PC-3 (cell line): ENCODE measurements at regions not wholly inside any gene's neighbourhood (a gene's known extent, or its start where the extent isn't known, plus 50 kb on each side); places are given as distances from the start of the nearest gene placed in this dataset.

Experiments
- ATAC-seq: fragments of 200-7000 bp; cut with Tn5 transposase; 2 replicates; pipeline ENCODE4 v1.9.1; 2020; ENCODE audit warnings: mild to moderate bottlenecking, moderate library complexity
- BruUV-seq: library from RNA; stranded (reverse); fragments of 400-500 nt; replicated peaks from 2 replicates; lab custom pipeline; 2021; lab: Mats Ljungman, UMichigan
- CTCF ChIA-PET: fragments of 300-600 bp; sonication (Branson Sonifier 250); formaldehyde crosslinking; loops from one replicate; lab custom pipeline; 2022; ENCODE audit warnings: antibody characterized with exemption; lab: Charles Lee
- POLR2A ChIA-PET: fragments of 300-600 bp; sonication (Branson Sonifier 250); formaldehyde crosslinking; loops from one replicate; lab custom pipeline; 2022; ENCODE audit warnings: antibody characterized with exemption; ENCODE audit not compliant: unreplicated experiment; lab: Charles Lee
- DNase-seq: peaks from one replicate; pipeline ENCODE4 v3.0.0-alpha.2; 2015
- H2AFZ ChIP-seq: fragments of 300-600 bp; sonication (generic); 2 replicates; pipeline ENCODE4 v1.6.0; 2016; ENCODE audit warnings: antibody characterized with exemption, low read length
- H3F3A ChIP-seq: fragments of 300-600 bp; sonication (generic); one replicate; pipeline ENCODE4 v1.6.0; 2017; ENCODE audit warnings: antibody characterized with exemption, low read length, control low read depth, mild to moderate bottlenecking; ENCODE audit not compliant: unreplicated experiment
- H3K27ac ChIP-seq: fragments of 300-600 bp; sonication (generic); 2 replicates; pipeline ENCODE4 v1.5.1; 2016; ENCODE audit warnings: mild to moderate bottlenecking, low read length
- H3K27me3 ChIP-seq: fragments of 300-600 bp; sonication (generic); 2 replicates; pipeline ENCODE4 v1.6.1; 2016; ENCODE audit warnings: low read length, mixed read lengths
- H3K36me3 ChIP-seq: fragments of 300-600 bp; sonication (generic); 2 replicates; pipeline ENCODE4 v1.6.1; 2016; ENCODE audit warnings: low read depth, mixed run types, low read length, mixed read lengths
- H3K4me1 ChIP-seq: fragments of 300-600 bp; sonication (generic); 2 replicates; pipeline ENCODE4 v1.5.1; 2016; ENCODE audit warnings: low read length; ENCODE audit not compliant: insufficient read depth
- H3K4me2 ChIP-seq: fragments of 300-600 bp; sonication (generic); 2 replicates; pipeline ENCODE4 v1.6.0; 2016; ENCODE audit warnings: low read length
- H3K4me3 ChIP-seq: fragments of 300-600 bp; sonication (generic); 2 replicates; pipeline ENCODE4 v1.5.1; 2016; ENCODE audit warnings: mild to moderate bottlenecking, low read length, mixed read lengths
- H3K79me2 ChIP-seq: fragments of 300-600 bp; sonication (generic); 2 replicates; pipeline ENCODE4 v1.6.1; 2017; ENCODE audit warnings: low read length, mixed read lengths
- H3K9ac ChIP-seq: fragments of 300-600 bp; sonication (generic); 2 replicates; pipeline ENCODE4 v1.6.0; 2016; ENCODE audit warnings: mild to moderate bottlenecking, low read length
- H3K9me2 ChIP-seq: fragments of 300-600 bp; sonication (generic); replicated peaks from 2 replicates; pipeline ENCODE4 v1.6.1; 2016; ENCODE audit warnings: mixed run types, low read length, mixed read lengths
- H3K9me3 ChIP-seq: fragments of 300-600 bp; sonication (generic); 2 replicates; pipeline ENCODE4 v1.6.1; 2016; ENCODE audit warnings: low read length, mixed read lengths
- H4K20me1 ChIP-seq: fragments of 300-600 bp; sonication (generic); 2 replicates; pipeline ENCODE4 v1.6.1; 2016; ENCODE audit warnings: low read length, mixed read lengths
- CTCF ChIP-seq: fragments of 300-600 bp; sonication (generic); conservative IDR thresholded peaks from 2 replicates; pipeline ENCODE4 v1.5.1; 2017; ENCODE audit warnings: antibody characterized with exemption, low read depth, mild to moderate bottlenecking, low read length
- EZH2 ChIP-seq: fragments of 300-600 bp; sonication (generic); IDR thresholded peaks from one replicate; pipeline ENCODE4 v1.6.1; 2017; ENCODE audit warnings: antibody characterized with exemption, mild to moderate bottlenecking, low read length; ENCODE audit not compliant: unreplicated experiment
- EZH2phosphoT487 ChIP-seq: fragments of 300-600 bp; sonication (generic); IDR thresholded peaks from 2 replicates; pipeline ENCODE4 v1.6.1; 2018; ENCODE audit warnings: mild to moderate bottlenecking, antibody characterized with exemption, low read length, borderline replicate concordance
- intact Hi-C: fragments of 100-400 bp; cut with micrococcal nuclease; formaldehyde crosslinking; loops from 2 replicates; pipeline ENCODE4 v1.9.0; 2023

DNA sequence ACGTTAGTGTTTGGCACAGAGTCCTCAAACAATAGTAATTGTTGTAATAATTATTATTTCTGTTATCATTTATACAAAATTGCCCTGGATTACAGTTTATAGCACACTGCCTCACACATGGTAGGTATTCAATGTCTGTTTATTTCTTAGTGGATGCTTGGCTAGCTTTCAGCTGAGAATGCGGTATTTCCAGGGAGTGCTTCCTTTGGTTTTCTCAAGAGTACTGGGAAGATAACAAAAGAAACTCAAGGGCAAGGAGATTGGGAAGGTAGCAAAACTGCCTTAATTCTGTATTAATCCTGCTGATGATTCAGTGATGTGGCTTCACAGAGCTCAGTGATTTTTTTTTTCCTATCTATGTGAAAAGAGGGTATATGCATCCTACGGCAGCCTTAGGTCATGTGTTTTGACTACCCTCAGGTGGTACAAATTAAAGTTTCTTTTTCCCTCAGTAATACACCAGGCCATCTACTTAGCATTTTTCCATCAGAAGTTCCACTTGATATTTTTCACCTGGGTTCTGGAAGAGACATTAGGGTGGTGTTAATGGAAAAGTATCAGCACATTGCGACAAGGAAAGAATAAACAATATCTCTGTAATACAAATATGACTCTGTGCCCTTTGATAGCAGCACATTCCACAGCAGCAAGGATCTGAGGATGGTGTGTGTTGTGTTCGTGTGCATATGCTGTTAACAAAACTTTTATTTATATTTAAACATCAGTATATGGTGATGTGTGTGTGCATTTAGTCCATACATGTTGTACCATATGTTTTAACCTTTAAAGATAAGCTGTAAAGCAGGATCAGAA, 124.3 kb upstream of the RASGEF1B start:
- Histone ChIP-seq H3K4me3 (no peak overlapping the region), H3K4me2 (no peak overlapping the region), H3K79me2 (no peaks in the 10 kb centered on the region), H3K9ac (no peak overlapping the region), H2AFZ (no peak overlapping the region), H3K9me3 (no peaks in the 10 kb centered on the region), H3K27me3 (no peaks in the 10 kb centered on the region), H4K20me1 (no peaks in the 10 kb centered on the region), H3K27ac (no peak overlapping the region), H3K36me3 (no peaks in the 10 kb centered on the region), H3K4me1 (no peaks in the 10 kb centered on the region), H3F3A (no peaks in the 10 kb centered on the region), H3K9me2 (no peaks in the 10 kb centered on the region)
- DNase-seq, result no peak
- no TSS peak for BruUV-seq
- TF ChIP-seq EZH2phosphoT487 (no peak), CTCF (no peak), EZH2 (no peak)
- ATAC-seq, result no peak
- ChIA-PET POLR2A (no interaction called here), CTCF (no interaction called here)
- intact Hi-C loops, result no loop called here

- H2AFZ ChIP-seq, result no peak overlapping the region
- H3F3A ChIP-seq, result no peaks in the 10 kb centered on the region
- H3K36me3 ChIP-seq, result no peaks in the 10 kb centered on the region
- H3K27me3 ChIP-seq, result no peaks in the 10 kb centered on the region
- no peaks in the 10 kb centered on the region for H4K20me1 ChIP-seq
- no peaks in the 10 kb centered on the region for H3K79me2 ChIP-seq
- ChIA-PET CTCF (no interaction called here), POLR2A (no interaction called here)
- H3K4me3 ChIP-seq, result no peak overlapping the region
- no peaks in the 10 kb centered on the region for H3K4me1 ChIP-seq
- H3K27ac ChIP-seq, result no peak overlapping the region
- intact Hi-C loops, result no loop called here
- ATAC-seq, result no peak
- DNase-seq, result no peak
- no TSS peak for BruUV-seq
- no peaks in the 10 kb centered on the region for H3K9me2 ChIP-seq
- H3K9ac ChIP-seq, result no peak overlapping the region
- TF ChIP-seq CTCF, result no peak
- no peak for TF ChIP-seq EZH2
- TF ChIP-seq EZH2phosphoT487, result no peak
- no peaks in the 10 kb centered on the region for H3K9me3 ChIP-seq
- H3K4me2 ChIP-seq, result no peak overlapping the region
Observed at GRCh38 chr4:81595287-81595686, 123.6 kb upstream of the RASGEF1B start.

- no peaks in the 10 kb centered on the region for H3K4me1 ChIP-seq
- no peaks in the 10 kb centered on the region for H3K79me2 ChIP-seq
- no peaks in the 10 kb centered on the region for H3K9me3 ChIP-seq
- no peak overlapping the region for H3K9ac ChIP-seq
- no peaks in the 10 kb centered on the region for H3K9me2 ChIP-seq
- no peak overlapping the region for H3K4me2 ChIP-seq
- CTCF ChIA-PET, result no interaction called here
- H3K4me3 ChIP-seq, result no peak overlapping the region
- DNase-seq (no peak), ATAC-seq (no peak)
- no peaks in the 10 kb centered on the region for H4K20me1 ChIP-seq
- POLR2A ChIA-PET, result no interaction called here
- H3K36me3 ChIP-seq, result no peaks in the 10 kb centered on the region
- no peaks in the 10 kb centered on the region for H3F3A ChIP-seq
- intact Hi-C loops, result no loop called here
- TF ChIP-seq EZH2phosphoT487, result no peak
- TF ChIP-seq CTCF, result no peak
- TF ChIP-seq EZH2, result no peak
- H3K27me3 ChIP-seq, result no peaks in the 10 kb centered on the region
- H3K27ac ChIP-seq, result no peak overlapping the region
- H2AFZ ChIP-seq, result no peak overlapping the region
- BruUV-seq, result no TSS peak
Observed at GRCh38 chr4:81594490-81595159, 122.9 kb upstream of the RASGEF1B start.
